OCI-LY7 (cell line): ENCODE measurements at regions not wholly inside any gene's neighbourhood (a gene's known extent, or its start where the extent isn't known, plus 50 kb on each side); places are given as distances from the start of the nearest gene placed in this dataset.

Experiments used
- CTCF ChIP-seq: fragments of 200-600 bp; sonication (generic); conservative IDR thresholded peaks from 2 replicates; pipeline ENCODE4 v1.5.1; 2014; ENCODE audit warnings: mild to moderate bottlenecking, antibody characterized with exemption, low read length, moderate library complexity, mixed read lengths
- EZH2phosphoT487 ChIP-seq: fragments of 200-600 bp; sonication (generic); IDR thresholded peaks from 2 replicates; pipeline ENCODE4 v1.6.1; 2018; ENCODE audit warnings: low read depth, borderline replicate concordance, mild to moderate bottlenecking, mixed run types, antibody characterized with exemption, low read length, moderate library complexity, mixed read lengths

- TF ChIP-seq CTCF (no peak), EZH2phosphoT487 (no peak)
Measured at GRCh38 chr14:28596391-28596790, 170.2 kb upstream of the FOXG1 start.
